ENCODE measurements at regions not wholly inside any gene's neighbourhood (a gene's known extent, or its start where the extent isn't known, plus 50 kb on each side); places are given as distances from the start of the nearest gene placed in this dataset.

- Histone ChIP-seq H2BK5ac (ENCODE audit: low read length) (no peak overlapping the region), H3K9ac (ENCODE audit: low read length) (no peak overlapping the region), H3K23ac (ENCODE audit: low read length) (no peak overlapping the region), H3K4me1 (ENCODE audit: control insufficient read depth, low read depth, low read length) (no peaks in the 10 kb centered on the region), H3K4me3 (ENCODE audit: low read length) (no peak overlapping the region), H3K36me3 (ENCODE audit: control insufficient read depth, insufficient read depth, low read length) (no peaks in the 10 kb centered on the region), H3K79me1 (ENCODE audit: low read length) (no peaks in the 10 kb centered on the region), H3K79me2 (ENCODE audit: control insufficient read depth, insufficient read depth, low read length) (no peaks in the 10 kb centered on the region), H4K5ac (ENCODE audit: low read length) (no peak overlapping the region), H2BK120ac (ENCODE audit: low read depth, low read length) (no peak overlapping the region), H3K4ac (ENCODE audit: low read depth, low read length) (no peak overlapping the region), H2AK5ac (ENCODE audit: low read length) (no peak overlapping the region), H3K4me2 (ENCODE audit: low read length) (no peak overlapping the region), H4K8ac (ENCODE audit: low read depth, low read length) (no peak overlapping the region), H3K27ac (ENCODE audit: low read depth, low read length) (no peak overlapping the region), H3K18ac (ENCODE audit: low read length) (no peak overlapping the region), H3K56ac (ENCODE audit: low read length) (no peak overlapping the region), H3K27me3 (ENCODE audit: insufficient read depth, low read length, poor library complexity) (no peaks in the 10 kb centered on the region), H2BK15ac (replicated peaks; ENCODE audit: low read depth) (no peak overlapping the region)
- no CpG with 5 or more reads among the region's 14 CpGs for WGBS (ENCODE audit: extremely low coverage, insufficient coverage, low lambda C conversion rate)
- DNase-seq = no peak
Measured at GRCh38 chr7:155398944-155399343, 59.0 kb upstream of the EN2 start.

- Histone ChIP-seq H2BK5ac (ENCODE audit: low read length) (no peak overlapping the region), H3K18ac (ENCODE audit: low read length) (no peak overlapping the region), H3K27me3 (ENCODE audit: insufficient read depth, low read length, poor library complexity) (no peaks in the 10 kb centered on the region), H3K79me1 (ENCODE audit: low read length) (no peaks in the 10 kb centered on the region), H3K23ac (ENCODE audit: low read length) (no peak overlapping the region), H2AK5ac (ENCODE audit: low read length) (no peak overlapping the region), H3K79me2 (ENCODE audit: control insufficient read depth, insufficient read depth, low read length) (no peaks in the 10 kb centered on the region), H3K9ac (ENCODE audit: low read length) (no peak overlapping the region), H3K56ac (ENCODE audit: low read length) (no peak overlapping the region), H3K4me2 (ENCODE audit: low read length) (no peak overlapping the region), H3K27ac (ENCODE audit: low read depth, low read length) (no peak overlapping the region), H2BK120ac (ENCODE audit: low read depth, low read length) (no peak overlapping the region), H4K5ac (ENCODE audit: low read length) (no peak overlapping the region), H4K8ac (ENCODE audit: low read depth, low read length) (no peak overlapping the region), H3K4ac (ENCODE audit: low read depth, low read length) (no peak overlapping the region), H3K4me3 (ENCODE audit: low read length) (no peak overlapping the region), H3K36me3 (ENCODE audit: control insufficient read depth, insufficient read depth, low read length) (no peaks in the 10 kb centered on the region), H3K4me1 (ENCODE audit: control insufficient read depth, low read depth, low read length) (no peaks in the 10 kb centered on the region), H2BK15ac (replicated peaks; ENCODE audit: low read depth) (no peak overlapping the region)
- DNase-seq = no peak
- no CpG with 5 or more reads among the region's 14 CpGs for WGBS (ENCODE audit: extremely low coverage, insufficient coverage, low lambda C conversion rate)
Measured at GRCh38 chr7:155399577-155399976, 58.4 kb upstream of the EN2 start.

DNA sequence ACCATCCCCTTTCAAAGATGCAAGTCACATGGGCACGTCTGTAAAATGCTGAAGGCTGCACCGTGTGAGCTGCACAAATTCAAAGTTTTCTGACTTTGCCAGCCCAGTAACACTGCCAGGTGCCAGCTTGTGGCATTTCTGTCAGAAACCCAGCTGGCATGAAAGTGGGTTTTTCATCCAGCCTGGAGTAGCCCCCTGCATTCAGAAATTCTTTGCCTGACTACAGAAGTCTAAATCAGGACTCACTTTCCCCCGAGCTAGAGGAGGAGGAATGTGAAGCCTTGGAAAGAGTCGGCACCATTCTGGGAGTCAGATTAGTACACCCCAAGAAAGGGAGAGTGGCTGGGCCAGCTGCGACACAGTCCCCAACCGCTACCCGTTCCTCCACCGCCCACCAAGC is 56.7 kb upstream of the EN2 start:
- Histone ChIP-seq H3K23ac (ENCODE audit: low read length) (no peak overlapping the region), H2BK5ac (ENCODE audit: low read length) (no peak overlapping the region), H3K27ac (ENCODE audit: low read depth, low read length) (no peak overlapping the region), H3K79me2 (ENCODE audit: control insufficient read depth, insufficient read depth, low read length) (no peaks in the 10 kb centered on the region), H3K79me1 (ENCODE audit: low read length) (no peaks in the 10 kb centered on the region), H2AK5ac (ENCODE audit: low read length) (no peak overlapping the region), H3K9ac (ENCODE audit: low read length) (no peak overlapping the region), H3K36me3 (ENCODE audit: control insufficient read depth, insufficient read depth, low read length) (no peaks in the 10 kb centered on the region), H3K4me3 (ENCODE audit: low read length) (no peak overlapping the region), H3K4me1 (ENCODE audit: control insufficient read depth, low read depth, low read length) (no peaks in the 10 kb centered on the region), H3K4me2 (ENCODE audit: low read length) (no peak overlapping the region), H2BK120ac (ENCODE audit: low read depth, low read length) (no peak overlapping the region), H3K27me3 (ENCODE audit: insufficient read depth, low read length, poor library complexity) (no peaks in the 10 kb centered on the region), H3K18ac (ENCODE audit: low read length) (no peak overlapping the region), H3K56ac (ENCODE audit: low read length) (no peak overlapping the region), H4K5ac (ENCODE audit: low read length) (no peak overlapping the region), H3K4ac (ENCODE audit: low read depth, low read length) (no peak overlapping the region), H4K8ac (ENCODE audit: low read depth, low read length) (no peak overlapping the region), H2BK15ac (replicated peaks; ENCODE audit: low read depth) (no peak overlapping the region)
- no CpG with 5 or more reads among the region's 8 CpGs for WGBS (ENCODE audit: extremely low coverage, insufficient coverage, low lambda C conversion rate)
- DNase-seq = no peak

DNA sequence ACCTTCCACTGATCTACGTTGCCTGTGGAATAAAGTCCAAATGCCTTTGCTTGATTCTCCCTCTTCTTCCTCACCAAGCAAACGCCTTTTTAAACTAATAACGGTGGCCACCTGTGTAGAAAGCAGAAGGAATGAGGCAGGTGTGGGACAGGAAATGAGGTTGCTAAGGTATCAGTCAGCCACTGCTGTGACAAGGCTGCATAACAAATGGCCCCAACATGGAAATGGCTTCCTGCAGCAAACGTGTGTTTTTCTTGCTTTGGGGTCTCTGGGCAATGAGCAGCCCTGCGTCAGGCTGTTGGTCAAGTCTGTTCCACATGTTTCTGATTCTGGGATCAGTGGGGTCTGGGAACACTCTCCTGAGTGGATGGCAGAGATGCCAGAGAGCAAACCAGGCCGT is 56.0 kb upstream of the EN2 start:
- WGBS (ENCODE audit: extremely low coverage, insufficient coverage, low lambda C conversion rate) = no CpG with 5 or more reads among the region's 6 CpGs
- H3K27me3 ChIP-seq (ENCODE audit: insufficient read depth, low read length, poor library complexity) = no peaks in the 10 kb centered on the region

GRCh38 chr7:155402941-155403340 is 55.0 kb upstream of the EN2 start:
- Histone ChIP-seq H2BK120ac (ENCODE audit: low read depth, low read length) (no peak overlapping the region), H4K5ac (ENCODE audit: low read length) (no peak overlapping the region), H2BK5ac (ENCODE audit: low read length) (no peak overlapping the region), H3K9ac (ENCODE audit: low read length) (no peak overlapping the region), H4K8ac (ENCODE audit: low read depth, low read length) (no peak overlapping the region), H3K27me3 (ENCODE audit: insufficient read depth, low read length, poor library complexity) (no peaks in the 10 kb centered on the region), H3K27ac (ENCODE audit: low read depth, low read length) (no peak overlapping the region), H3K36me3 (ENCODE audit: control insufficient read depth, insufficient read depth, low read length) (no peaks in the 10 kb centered on the region), H3K4ac (ENCODE audit: low read depth, low read length) (no peak overlapping the region), H3K4me3 (ENCODE audit: low read length) (no peak overlapping the region), H2BK15ac (replicated peaks; ENCODE audit: low read depth) (no peak overlapping the region), H3K4me1 (ENCODE audit: control insufficient read depth, low read depth, low read length) (no peaks in the 10 kb centered on the region), H3K79me1 (ENCODE audit: low read length) (no peaks in the 10 kb centered on the region), H3K18ac (ENCODE audit: low read length) (no peak overlapping the region), H3K79me2 (ENCODE audit: control insufficient read depth, insufficient read depth, low read length) (no peaks in the 10 kb centered on the region), H3K56ac (ENCODE audit: low read length) (no peak overlapping the region), H2AK5ac (ENCODE audit: low read length) (no peak overlapping the region), H3K23ac (ENCODE audit: low read length) (no peak overlapping the region), H3K4me2 (ENCODE audit: low read length) (no peak overlapping the region)
- no peak for DNase-seq
- WGBS (ENCODE audit: extremely low coverage, insufficient coverage, low lambda C conversion rate) = no CpG with 5 or more reads among the region's 6 CpGs

More for the DNA sequence above, 56.0 kb upstream of the EN2 start:
- Histone ChIP-seq H3K27ac (ENCODE audit: low read depth, low read length) (no peak overlapping the region), H4K8ac (ENCODE audit: low read depth, low read length) (no peak overlapping the region), H2BK15ac (replicated peaks; ENCODE audit: low read depth) (no peak overlapping the region), H3K79me2 (ENCODE audit: control insufficient read depth, insufficient read depth, low read length) (no peaks in the 10 kb centered on the region), H2BK5ac (ENCODE audit: low read length) (no peak overlapping the region), H3K9ac (ENCODE audit: low read length) (no peak overlapping the region), H3K36me3 (ENCODE audit: control insufficient read depth, insufficient read depth, low read length) (no peaks in the 10 kb centered on the region), H2BK120ac (ENCODE audit: low read depth, low read length) (no peak overlapping the region), H3K79me1 (ENCODE audit: low read length) (no peaks in the 10 kb centered on the region), H3K23ac (ENCODE audit: low read length) (no peak overlapping the region), H3K4ac (ENCODE audit: low read depth, low read length) (no peak overlapping the region), H3K18ac (ENCODE audit: low read length) (no peak overlapping the region), H4K5ac (ENCODE audit: low read length) (no peak overlapping the region), H3K4me2 (ENCODE audit: low read length) (no peak overlapping the region), H3K4me1 (ENCODE audit: control insufficient read depth, low read depth, low read length) (no peaks in the 10 kb centered on the region), H3K4me3 (ENCODE audit: low read length) (no peak overlapping the region), H2AK5ac (ENCODE audit: low read length) (no peak overlapping the region), H3K56ac (ENCODE audit: low read length) (no peak overlapping the region)
- no peak for DNase-seq

- H4K8ac ChIP-seq (ENCODE audit: low read depth, low read length) = no peak overlapping the region
- no peak overlapping the region for H2BK15ac ChIP-seq (replicated peaks; ENCODE audit: low read depth)
- H3K27ac ChIP-seq (ENCODE audit: low read depth, low read length) = no peak overlapping the region
- no peak overlapping the region for H4K5ac ChIP-seq (ENCODE audit: low read length)
- no peak overlapping the region for H3K4me2 ChIP-seq (ENCODE audit: low read length)
- no peak overlapping the region for H3K18ac ChIP-seq (ENCODE audit: low read length)
- no peak overlapping the region for H2AK5ac ChIP-seq (ENCODE audit: low read length)
- H2BK120ac ChIP-seq (ENCODE audit: low read depth, low read length) = no peak overlapping the region
- H3K4me1 ChIP-seq (ENCODE audit: control insufficient read depth, low read depth, low read length) = peaks cover 5% of the 10 kb centered on the region
- no peaks in the 10 kb centered on the region for H3K79me2 ChIP-seq (ENCODE audit: control insufficient read depth, insufficient read depth, low read length)
- no peak overlapping the region for H3K4ac ChIP-seq (ENCODE audit: low read depth, low read length)
- no peaks in the 10 kb centered on the region for H3K27me3 ChIP-seq (ENCODE audit: insufficient read depth, low read length, poor library complexity)
- no peaks in the 10 kb centered on the region for H3K79me1 ChIP-seq (ENCODE audit: low read length)
- H3K36me3 ChIP-seq (ENCODE audit: control insufficient read depth, insufficient read depth, low read length) = no peaks in the 10 kb centered on the region
- no CpG with 5 or more reads among the region's 14 CpGs for WGBS (ENCODE audit: extremely low coverage, insufficient coverage, low lambda C conversion rate)
- no peak overlapping the region for H3K9ac ChIP-seq (ENCODE audit: low read length)
- H2BK5ac ChIP-seq (ENCODE audit: low read length) = no peak overlapping the region
- no peak overlapping the region for H3K23ac ChIP-seq (ENCODE audit: low read length)
- H3K4me3 ChIP-seq (ENCODE audit: low read length) = no peak overlapping the region
- H3K56ac ChIP-seq (ENCODE audit: low read length) = no peak overlapping the region
- DNase-seq = no peak
Measured at GRCh38 chr7:155404976-155405375, 53.0 kb upstream of the EN2 start.
